Smooth muscle cell (in vitro differentiated cells): ENCODE measurements at regions not wholly inside any gene's neighbourhood (a gene's known extent, or its start where the extent isn't known, plus 50 kb on each side); places are given as distances from the start of the nearest gene placed in this dataset.

Experiments used
- DNase-seq: peaks from one replicate; lab custom pipeline; 2025; ENCODE audit not compliant: unreplicated experiment; lab: John Stamatoyannopoulos, UW
- H2AFZ ChIP-seq: fragments of 200-600 bp; sonication (generic); 2 replicates; pipeline ENCODE4 v1.6.0; 2016; ENCODE audit warnings: antibody characterized with exemption, low read depth, mild to moderate bottlenecking
- H3F3A ChIP-seq: fragments of 200-600 bp; sonication (generic); 2 replicates; pipeline ENCODE4 v1.6.0; 2017; ENCODE audit warnings: antibody characterized with exemption, low read depth
- H3K27ac ChIP-seq: fragments of 200-600 bp; sonication (generic); 2 replicates; pipeline ENCODE4 v1.5.1; 2016; ENCODE audit warnings: low read depth, mild to moderate bottlenecking
- H3K27me3 ChIP-seq: fragments of 200-600 bp; sonication (generic); 2 replicates; pipeline ENCODE4 v1.6.1; 2016; ENCODE audit warnings: low read depth, mild to moderate bottlenecking
- H3K36me3 ChIP-seq: fragments of 200-600 bp; sonication (generic); 2 replicates; pipeline ENCODE4 v1.5.1; 2016; ENCODE audit warnings: low read depth
- H3K4me1 ChIP-seq: fragments of 200-600 bp; sonication (generic); 2 replicates; pipeline ENCODE4 v1.5.1; 2016; ENCODE audit warnings: low read depth
- H3K4me2 ChIP-seq: fragments of 200-600 bp; sonication (generic); 2 replicates; pipeline ENCODE4 v1.6.0; 2016; ENCODE audit warnings: mild to moderate bottlenecking
- H3K4me3 ChIP-seq: fragments of 200-600 bp; sonication (generic); 2 replicates; pipeline ENCODE4 v1.5.1; 2016; ENCODE audit warnings: mild to moderate bottlenecking
- H3K79me2 ChIP-seq: fragments of 200-600 bp; sonication (generic); 2 replicates; pipeline ENCODE4 v1.6.0; 2016; ENCODE audit warnings: low read depth, mild to moderate bottlenecking
- H3K9ac ChIP-seq: fragments of 200-600 bp; sonication (generic); 2 replicates; pipeline ENCODE4 v1.6.0; 2016; ENCODE audit warnings: low read depth
- H3K9me3 ChIP-seq: fragments of 200-600 bp; sonication (generic); replicated peaks from 2 replicates; pipeline ENCODE4 v1.5.1; 2016; ENCODE audit warnings: low read depth
- H4K20me1 ChIP-seq: fragments of 200-600 bp; sonication (generic); 2 replicates; pipeline ENCODE4 v1.6.0; 2016; ENCODE audit warnings: low read depth
- WGBS: methylation state at CpG from one replicate; pipeline ENCODE4 v1.1.7; 2016; ENCODE audit warnings: low lambda C conversion rate; 5-methylcytosine and 5-hydroxymethylcytosine counted together
- TF ChIP-seq, protein P1 (sequence below): fragments of 200-600 bp; sonication (generic); IDR thresholded peaks from 2 replicates; pipeline ENCODE4 v1.5.1; 2017; ENCODE audit warnings: borderline replicate concordance, mild to moderate bottlenecking, antibody characterized with exemption; ENCODE audit not compliant: insufficient read depth, poor library complexity, severe bottlenecking

DNA sequence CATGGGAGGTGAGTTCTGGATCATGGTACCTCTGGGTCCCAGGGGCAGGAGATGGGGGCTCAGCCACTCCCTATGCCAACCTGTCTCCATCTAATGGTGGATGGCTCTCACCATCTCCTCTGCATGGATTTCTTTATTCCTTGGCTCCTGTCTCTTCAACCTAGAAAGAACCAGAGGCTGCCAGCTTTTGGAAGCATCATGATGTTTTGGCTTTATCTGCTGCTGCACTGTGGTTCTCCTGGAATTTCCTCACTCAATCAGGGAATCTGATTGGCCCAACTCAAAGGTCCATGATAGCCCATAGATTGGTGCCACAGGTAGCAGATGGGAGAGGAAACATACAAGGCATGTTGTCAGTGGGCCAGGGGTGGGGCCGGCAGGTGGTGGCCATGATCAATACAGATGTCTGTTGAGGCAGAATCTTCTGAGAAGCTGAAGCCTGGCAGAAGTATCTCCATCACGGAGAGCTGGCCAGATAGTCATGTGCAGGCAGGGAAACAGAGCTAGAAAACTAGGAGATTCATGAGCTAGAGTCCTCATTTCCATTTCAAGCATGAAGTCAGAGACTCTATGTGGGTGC is 158.2 kb downstream of the MACROH2A1 start:
- TF ChIP-seq, protein P1, sequence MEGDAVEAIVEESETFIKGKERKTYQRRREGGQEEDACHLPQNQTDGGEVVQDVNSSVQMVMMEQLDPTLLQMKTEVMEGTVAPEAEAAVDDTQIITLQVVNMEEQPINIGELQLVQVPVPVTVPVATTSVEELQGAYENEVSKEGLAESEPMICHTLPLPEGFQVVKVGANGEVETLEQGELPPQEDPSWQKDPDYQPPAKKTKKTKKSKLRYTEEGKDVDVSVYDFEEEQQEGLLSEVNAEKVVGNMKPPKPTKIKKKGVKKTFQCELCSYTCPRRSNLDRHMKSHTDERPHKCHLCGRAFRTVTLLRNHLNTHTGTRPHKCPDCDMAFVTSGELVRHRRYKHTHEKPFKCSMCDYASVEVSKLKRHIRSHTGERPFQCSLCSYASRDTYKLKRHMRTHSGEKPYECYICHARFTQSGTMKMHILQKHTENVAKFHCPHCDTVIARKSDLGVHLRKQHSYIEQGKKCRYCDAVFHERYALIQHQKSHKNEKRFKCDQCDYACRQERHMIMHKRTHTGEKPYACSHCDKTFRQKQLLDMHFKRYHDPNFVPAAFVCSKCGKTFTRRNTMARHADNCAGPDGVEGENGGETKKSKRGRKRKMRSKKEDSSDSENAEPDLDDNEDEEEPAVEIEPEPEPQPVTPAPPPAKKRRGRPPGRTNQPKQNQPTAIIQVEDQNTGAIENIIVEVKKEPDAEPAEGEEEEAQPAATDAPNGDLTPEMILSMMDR: no peak

DNA sequence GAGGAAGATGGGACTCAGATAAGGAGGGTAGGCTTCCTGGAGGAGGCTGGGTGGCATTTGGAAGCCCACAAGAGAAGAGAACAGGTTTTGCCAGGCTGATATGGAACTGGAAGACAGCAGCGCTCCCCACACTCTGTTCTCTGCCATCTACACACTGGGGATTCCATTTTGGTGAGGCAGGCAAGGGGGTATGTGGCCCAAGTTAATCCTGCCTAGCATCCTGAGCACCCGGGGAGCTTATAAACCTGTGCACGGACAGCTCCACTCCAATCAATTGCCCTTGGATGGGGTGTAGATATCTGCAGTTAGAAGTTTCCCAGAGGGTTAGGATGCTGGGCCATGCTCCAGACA is 158.8 kb downstream of the MACROH2A1 start:
- H2AFZ ChIP-seq: no peak overlapping the region
- no peaks in the 10 kb centered on the region for H4K20me1 ChIP-seq
- no peak for DNase-seq
- no peaks in the 10 kb centered on the region for H3K79me2 ChIP-seq
- no peak overlapping the region for H3K27ac ChIP-seq
- H3K4me1 ChIP-seq: no peaks in the 10 kb centered on the region
- no peaks in the 10 kb centered on the region for H3K9me3 ChIP-seq
- H3K36me3 ChIP-seq: no peaks in the 10 kb centered on the region
- WGBS: 96% methylated on average over 3 of the region's 3 CpGs
- no peaks in the 10 kb centered on the region for H3K27me3 ChIP-seq
- peaks cover 11% of the 10 kb centered on the region for H3F3A ChIP-seq
- TF ChIP-seq, protein P1: no peak
- no peak overlapping the region for H3K4me3 ChIP-seq
- no peak overlapping the region for H3K4me2 ChIP-seq
- no peak overlapping the region for H3K9ac ChIP-seq

More for the DNA sequence above, 158.2 kb downstream of the MACROH2A1 start:
- Histone ChIP-seq H3K4me2 (no peak overlapping the region), H2AFZ (no peak overlapping the region), H3K4me3 (no peak overlapping the region), H3K4me1 (peaks cover 4% of the 10 kb centered on the region), H3K9me3 (no peaks in the 10 kb centered on the region), H4K20me1 (no peaks in the 10 kb centered on the region), H3K27ac (no peak overlapping the region), H3K9ac (no peak overlapping the region), H3K79me2 (no peaks in the 10 kb centered on the region), H3K27me3 (no peaks in the 10 kb centered on the region), H3K36me3 (no peaks in the 10 kb centered on the region), H3F3A (peaks cover 11% of the 10 kb centered on the region)
- no peak for DNase-seq
- WGBS: 97% methylated on average over 2 of the region's 2 CpGs

DNA sequence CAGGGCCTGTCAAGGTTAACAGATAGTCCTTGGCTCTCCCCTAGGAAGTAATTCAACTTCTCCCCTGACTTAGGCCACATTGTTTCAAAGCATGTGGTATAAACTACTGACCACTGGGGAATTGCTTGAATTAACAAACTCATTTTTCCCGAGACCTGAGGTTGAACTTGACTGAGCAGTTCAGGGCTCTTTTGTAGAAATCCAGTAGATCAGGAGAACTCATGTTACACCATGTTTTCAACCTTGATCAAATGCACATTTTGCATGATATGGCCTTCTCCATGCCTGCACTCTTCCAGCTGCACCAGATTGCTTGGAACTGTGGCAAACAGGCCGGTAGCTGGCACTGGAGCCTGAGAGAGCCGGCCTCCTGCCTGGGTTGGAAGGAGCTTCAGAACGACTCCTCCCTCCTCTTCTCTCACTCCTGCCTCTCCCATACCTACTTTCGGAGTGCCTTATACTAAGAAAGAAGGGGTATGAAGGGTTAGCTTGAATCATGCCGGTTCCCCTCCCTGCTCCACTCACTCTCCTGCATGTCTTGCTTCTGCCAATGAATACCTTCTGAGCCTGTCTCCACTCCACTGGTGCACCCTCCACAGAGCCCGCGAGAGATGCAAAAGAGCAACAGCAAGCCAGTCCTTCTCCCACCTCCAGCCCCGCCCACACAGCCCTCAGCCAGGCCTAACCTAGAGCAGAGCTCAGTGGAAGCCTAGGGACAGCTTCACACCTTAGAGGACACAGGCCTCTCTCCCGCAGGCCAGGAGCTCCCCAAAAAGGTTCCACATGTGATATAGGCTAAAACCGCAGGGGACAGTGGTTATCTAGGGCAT is 159.4 kb downstream of the MACROH2A1 start:
- Histone ChIP-seq H3K4me3 (no peak overlapping the region), H3K27ac (no peak overlapping the region), H3F3A (peaks cover 11% of the 10 kb centered on the region), H3K36me3 (no peaks in the 10 kb centered on the region), H3K9me3 (no peaks in the 10 kb centered on the region), H3K79me2 (no peaks in the 10 kb centered on the region), H3K4me2 (no peak overlapping the region), H3K4me1 (no peaks in the 10 kb centered on the region), H2AFZ (no peak overlapping the region), H4K20me1 (no peaks in the 10 kb centered on the region), H3K27me3 (no peaks in the 10 kb centered on the region), H3K9ac (no peak overlapping the region)
- 89% methylated on average over 11 of the region's 11 CpGs for WGBS
- TF ChIP-seq, protein P1: no peak
- no peak for DNase-seq
